ENCODE measurements at regions not wholly inside any gene's neighbourhood (a gene's known extent, or its start where the extent isn't known, plus 50 kb on each side); places are given as distances from the start of the nearest gene placed in this dataset.

- DNase-seq (ENCODE audit: low read depth in 2 of 2), result no peak
Observed at GRCh38 chr4:45985038-45985437, 138.8 kb downstream of the GABRG1 start.

- DNase-seq (ENCODE audit: low read depth in 2 of 2), result no peak
Observed at GRCh38 chr4:45971108-45971507, 152.7 kb downstream of the GABRG1 start.

- no peak for DNase-seq (ENCODE audit: low read depth in 2 of 2)
Observed at GRCh38 chr4:45957353-45957752, 166.5 kb downstream of the GABRG1 start.

GRCh38 chr4:45954276-45954675, 169.6 kb downstream of the GABRG1 start:
- DNase-seq (ENCODE audit: low read depth in 2 of 2), result no peak

- no peak for DNase-seq (ENCODE audit: low read depth in 2 of 2)
Observed at GRCh38 chr4:45951153-45951552, 172.7 kb downstream of the GABRG1 start.

- no peak for DNase-seq (ENCODE audit: low read depth in 2 of 2)
Observed at GRCh38 chr4:45946699-45947098, 177.2 kb downstream of the GABRG1 start.

- no peak for DNase-seq (ENCODE audit: low read depth in 2 of 2)
Observed at GRCh38 chr4:45944000-45944399, 179.9 kb downstream of the GABRG1 start.

- DNase-seq (ENCODE audit: low read depth in 2 of 2), result no peak
Observed at GRCh38 chr4:45939056-45939455, 184.8 kb downstream of the GABRG1 start.

- DNase-seq (ENCODE audit: low read depth in 2 of 2), result no peak
Observed at GRCh38 chr4:45931154-45931553, 192.7 kb downstream of the GABRG1 start.

GRCh38 chr4:45927641-45928040, 196.2 kb downstream of the GABRG1 start:
- DNase-seq (ENCODE audit: low read depth in 2 of 2), result no peak

GRCh38 chr4:45925809-45926208, 198.0 kb downstream of the GABRG1 start:
- no peak for DNase-seq (ENCODE audit: low read depth in 2 of 2)

GRCh38 chr4:45920861-45921260, 203.0 kb downstream of the GABRG1 start:
- no peak for DNase-seq (ENCODE audit: low read depth in 2 of 2)

GRCh38 chr4:45910511-45910910, 213.3 kb downstream of the GABRG1 start:
- no peak for DNase-seq (ENCODE audit: low read depth in 2 of 2)

GRCh38 chr4:45897946-45898585, 225.8 kb downstream of the GABRG1 start:
- DNase-seq (ENCODE audit: low read depth in 2 of 2), result no peak

GRCh38 chr4:45883421-45883820, 240.4 kb downstream of the GABRG1 start:
- DNase-seq (ENCODE audit: low read depth in 2 of 2), result no peak

GRCh38 chr4:45876235-45876890, 247.5 kb downstream of the GABRG1 start:
- DNase-seq (ENCODE audit: low read depth in 2 of 2), result no peak

GRCh38 chr4:45869184-45869583, 254.7 kb downstream of the GABRG1 start:
- DNase-seq (ENCODE audit: low read depth in 2 of 2), result no peak

GRCh38 chr4:45865781-45866180, 258.1 kb downstream of the GABRG1 start:
- no peak for DNase-seq (ENCODE audit: low read depth in 2 of 2)

- DNase-seq (ENCODE audit: low read depth in 2 of 2), result no peak
Observed at GRCh38 chr4:45855857-45856256, 268.0 kb downstream of the GABRG1 start.

GRCh38 chr4:45846016-45846415, 277.8 kb downstream of the GABRG1 start:
- no peak for DNase-seq (ENCODE audit: low read depth in 2 of 2)

GRCh38 chr4:45841791-45842190, 282.1 kb downstream of the GABRG1 start:
- DNase-seq (ENCODE audit: low read depth in 2 of 2), result no peak

GRCh38 chr4:45831692-45832091, 292.2 kb downstream of the GABRG1 start:
- no peak for DNase-seq (ENCODE audit: low read depth in 2 of 2)

- DNase-seq (ENCODE audit: low read depth in 2 of 2), result no peak
Observed at GRCh38 chr4:45803994-45804393, 319.9 kb downstream of the GABRG1 start.

- DNase-seq (ENCODE audit: low read depth in 2 of 2), result no peak
Observed at GRCh38 chr4:45795135-45795534, 328.7 kb downstream of the GABRG1 start.
